HEK293T (cell line): ENCODE measurements at regions not wholly inside any gene's neighbourhood (a gene's known extent, or its start where the extent isn't known, plus 50 kb on each side); places are given as distances from the start of the nearest gene placed in this dataset.

Experiments
- CTCF ChIA-PET: fragments of 350-600 bp; formaldehyde crosslinking; extraction: SDS; loops from one replicate; lab custom pipeline; 2021; ENCODE audit warnings: antibody characterized with exemption, inconsistent platforms; lab: Yijun Ruan, JAX
- POLR2A ChIA-PET: fragments of 350-600 bp; formaldehyde crosslinking; extraction: SDS; loops from one replicate; lab custom pipeline; 2020; ENCODE audit warnings: antibody characterized with exemption, inconsistent platforms; lab: Yijun Ruan, JAX
- DNase-seq: peaks from one replicate; pipeline ENCODE4 v3.0.0; 2012; ENCODE audit warnings: mixed read lengths; ENCODE audit errors: extremely low spot score
- ARNT ChIP-seq: fragments of 450-650 bp; IDR thresholded peaks from 2 replicates; pipeline ENCODE4 v1.6.1; 2017; ENCODE audit warnings: mild to moderate bottlenecking
- BHLHE40 ChIP-seq: fragments of 450-650 bp; IDR thresholded peaks from 2 replicates; pipeline ENCODE4 v1.6.1; 2016; ENCODE audit warnings: mild to moderate bottlenecking, moderate library complexity, borderline replicate concordance
- CTBP1 ChIP-seq: fragments of 450-650 bp; IDR thresholded peaks from 2 replicates; pipeline ENCODE4 v1.6.1; 2016; ENCODE audit warnings: borderline replicate concordance
- ELF4 ChIP-seq: fragments of 450-650 bp; IDR thresholded peaks from 2 replicates; pipeline ENCODE4 v1.6.1; 2017; ENCODE audit warnings: antibody characterized with exemption
- FOXA1 ChIP-seq: fragments of 450-650 bp; IDR thresholded peaks from 2 replicates; pipeline ENCODE4 v1.6.1; 2016; ENCODE audit warnings: mild to moderate bottlenecking
- FOXK2 ChIP-seq: fragments of 450-650 bp; IDR thresholded peaks from 2 replicates; pipeline ENCODE4 v1.6.1; 2016; ENCODE audit warnings: mild to moderate bottlenecking
- FOXM1 ChIP-seq: fragments of 450-650 bp; IDR thresholded peaks from 2 replicates; pipeline ENCODE4 v1.6.1; 2017; ENCODE audit warnings: mild to moderate bottlenecking, borderline replicate concordance
- HDGF ChIP-seq: fragments of 450-650 bp; IDR thresholded peaks from 2 replicates; pipeline ENCODE4 v1.6.1; 2017; ENCODE audit warnings: antibody characterized with exemption, borderline replicate concordance
- L3MBTL2 ChIP-seq: fragments of 450-650 bp; conservative IDR thresholded peaks from 2 replicates; pipeline ENCODE4 v1.6.1; 2016; ENCODE audit warnings: mild to moderate bottlenecking
- LEF1 ChIP-seq: fragments of 450-650 bp; IDR thresholded peaks from 2 replicates; pipeline ENCODE4 v1.6.1; 2017; ENCODE audit warnings: mild to moderate bottlenecking, borderline replicate concordance
- NFRKB ChIP-seq: fragments of 450-650 bp; IDR thresholded peaks from 2 replicates; pipeline ENCODE4 v1.6.1; 2016; ENCODE audit warnings: mild to moderate bottlenecking, moderate library complexity
- SP1 ChIP-seq: fragments of 450-650 bp; IDR thresholded peaks from 2 replicates; pipeline ENCODE4 v1.6.1; 2017
- SUZ12 ChIP-seq: fragments of 450-650 bp; IDR thresholded peaks from 2 replicates; pipeline ENCODE4 v1.6.1; 2016; ENCODE audit warnings: mild to moderate bottlenecking
- TARDBP ChIP-seq: fragments of 450-650 bp; IDR thresholded peaks from 2 replicates; pipeline ENCODE4 v1.6.1; 2016
- ZNF384 ChIP-seq: fragments of 450-650 bp; IDR thresholded peaks from 2 replicates; pipeline ENCODE4 v1.6.1; 2016
- TF ChIP-seq, protein P1 (sequence below): fragments of 450-650 bp; IDR thresholded peaks from 2 replicates; pipeline ENCODE4 v1.6.1; 2016

DNA sequence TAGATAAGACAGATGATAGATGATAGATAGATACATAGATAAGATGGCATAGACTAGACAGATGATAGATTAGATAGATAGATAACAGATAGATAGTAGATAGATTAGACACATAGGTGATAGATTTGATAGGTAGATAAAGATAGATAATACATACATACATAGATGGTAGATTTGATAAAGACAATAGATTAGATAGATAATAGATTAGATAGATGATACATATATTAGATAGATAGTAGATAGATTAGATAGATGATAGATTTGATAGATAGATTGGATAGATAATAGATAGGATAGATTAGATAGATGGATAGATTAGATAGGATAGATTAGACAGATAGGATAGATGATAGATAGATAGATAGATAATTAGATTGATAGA lies 327.6 kb downstream of the BRD1 start:
- no peak for DNase-seq

DNA sequence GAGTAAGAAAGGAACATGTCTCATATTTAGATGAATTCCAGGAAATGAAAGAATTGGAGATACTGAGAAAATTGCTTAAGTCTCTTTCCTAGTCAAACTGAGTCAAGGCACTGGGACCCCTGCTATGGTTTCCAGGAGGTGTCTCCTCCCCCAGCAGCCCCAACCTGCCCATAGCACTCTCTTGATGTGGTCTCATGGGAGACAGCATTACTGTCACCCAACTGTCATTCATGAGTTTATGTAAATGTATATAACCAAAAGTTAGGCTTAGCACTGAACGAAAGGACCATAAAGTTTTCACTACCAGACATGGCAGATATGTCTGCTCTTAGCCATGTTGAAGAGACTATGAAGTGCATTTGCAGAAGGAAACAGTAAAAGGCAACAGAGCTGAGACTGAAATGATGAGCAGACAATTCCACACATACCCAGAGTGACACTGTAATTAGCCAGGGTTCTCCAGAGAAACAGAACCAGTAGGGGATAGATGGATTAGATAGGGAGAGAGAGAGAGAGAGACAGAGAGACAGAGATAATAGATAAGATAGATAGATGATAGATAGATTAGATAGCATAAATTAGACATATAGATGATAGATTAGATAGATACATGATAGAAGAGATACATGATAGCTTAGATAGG lies 328.1 kb downstream of the BRD1 start:
- DNase-seq, result no peak
- ChIA-PET CTCF (no interaction called here), POLR2A (no interaction called here)

More for the DNA sequence above, 327.6 kb downstream of the BRD1 start:
- CTCF ChIA-PET, result no interaction called here
- POLR2A ChIA-PET, result no interaction called here
- TF ChIP-seq HDGF (no peak), ARNT (no peak), SP1 (no peak), TARDBP (no peak), LEF1 (no peak), ELF4 (no peak), FOXK2 (no peak), BHLHE40 (no peak), CTBP1 (no peak), L3MBTL2 (no peak), NFRKB (no peak), SUZ12 (no peak), FOXM1 (no peak), ZNF384 (no peak), FOXA1 (no peak)
- TF ChIP-seq, protein P1, sequence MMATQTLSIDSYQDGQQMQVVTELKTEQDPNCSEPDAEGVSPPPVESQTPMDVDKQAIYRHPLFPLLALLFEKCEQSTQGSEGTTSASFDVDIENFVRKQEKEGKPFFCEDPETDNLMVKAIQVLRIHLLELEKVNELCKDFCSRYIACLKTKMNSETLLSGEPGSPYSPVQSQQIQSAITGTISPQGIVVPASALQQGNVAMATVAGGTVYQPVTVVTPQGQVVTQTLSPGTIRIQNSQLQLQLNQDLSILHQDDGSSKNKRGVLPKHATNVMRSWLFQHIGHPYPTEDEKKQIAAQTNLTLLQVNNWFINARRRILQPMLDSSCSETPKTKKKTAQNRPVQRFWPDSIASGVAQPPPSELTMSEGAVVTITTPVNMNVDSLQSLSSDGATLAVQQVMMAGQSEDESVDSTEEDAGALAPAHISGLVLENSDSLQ, result no peak

DNA sequence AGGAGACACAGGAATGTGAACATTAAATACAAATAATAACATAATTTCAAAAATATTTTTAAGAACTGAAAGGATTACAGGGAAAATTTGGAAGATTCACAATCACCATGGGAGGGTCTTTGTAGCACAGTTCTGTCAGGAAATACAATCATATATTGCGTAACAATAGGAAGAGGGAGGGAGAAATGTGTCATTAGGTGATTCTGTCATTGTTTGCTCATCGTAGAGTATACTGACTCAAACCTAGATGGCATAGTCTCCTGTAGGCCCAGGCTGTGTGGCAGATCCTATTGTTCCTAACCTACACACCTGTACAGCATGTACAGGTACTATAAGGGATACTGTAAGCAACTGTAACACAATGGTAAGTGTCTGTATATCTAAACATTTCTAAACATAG lies 330.4 kb downstream of the BRD1 start:
- TF ChIP-seq FOXA1 (no peak), FOXM1 (no peak), HDGF (no peak), ZNF384 (no peak), TARDBP (no peak), SUZ12 (no peak), CTBP1 (no peak), BHLHE40 (no peak), L3MBTL2 (no peak), LEF1 (no peak), ARNT (no peak), FOXK2 (no peak)
- TF ChIP-seq, protein P1, result no peak
- ChIA-PET POLR2A (no interaction called here), CTCF (no interaction called here)
- DNase-seq, result no peak

More for the DNA sequence above, 328.1 kb downstream of the BRD1 start:
- TF ChIP-seq CTBP1, result no peak
- no peak for TF ChIP-seq FOXA1
- no peak for TF ChIP-seq BHLHE40
- TF ChIP-seq SP1, result no peak
- TF ChIP-seq FOXM1, result no peak
- no peak for TF ChIP-seq ARNT
- no peak for TF ChIP-seq ZNF384
- TF ChIP-seq NFRKB, result no peak
- no peak for TF ChIP-seq HDGF
- TF ChIP-seq LEF1, result no peak
- no peak for TF ChIP-seq SUZ12
- no peak for TF ChIP-seq TARDBP

DNA sequence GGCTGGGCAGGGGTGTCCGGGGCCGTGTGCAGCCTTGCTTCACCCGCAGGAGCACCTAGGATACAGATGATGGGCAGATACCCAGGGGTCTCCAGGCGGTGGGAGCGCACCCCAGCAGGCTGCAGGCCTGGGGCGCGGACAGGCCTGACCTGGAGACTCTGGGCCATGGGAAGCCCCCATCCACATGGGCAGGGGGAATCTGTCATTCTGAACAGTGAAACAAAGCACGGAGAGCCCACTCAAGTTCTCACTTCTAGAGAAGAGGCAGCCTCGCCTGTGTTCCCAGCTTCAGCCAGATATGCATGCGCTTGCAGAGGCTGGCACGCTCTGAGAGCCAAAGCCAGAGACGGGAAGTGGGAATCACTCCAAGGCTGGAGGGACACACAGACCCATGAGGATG lies 333.1 kb downstream of the BRD1 start:
- ChIA-PET POLR2A (no interaction called here), CTCF (no interaction called here)
- DNase-seq, result no peak
- TF ChIP-seq FOXM1 (no peak), LEF1 (no peak), CTBP1 (no peak), BHLHE40 (no peak), ELF4 (no peak), ZNF384 (no peak), FOXK2 (no peak), HDGF (no peak), TARDBP (no peak), ARNT (no peak)

DNA sequence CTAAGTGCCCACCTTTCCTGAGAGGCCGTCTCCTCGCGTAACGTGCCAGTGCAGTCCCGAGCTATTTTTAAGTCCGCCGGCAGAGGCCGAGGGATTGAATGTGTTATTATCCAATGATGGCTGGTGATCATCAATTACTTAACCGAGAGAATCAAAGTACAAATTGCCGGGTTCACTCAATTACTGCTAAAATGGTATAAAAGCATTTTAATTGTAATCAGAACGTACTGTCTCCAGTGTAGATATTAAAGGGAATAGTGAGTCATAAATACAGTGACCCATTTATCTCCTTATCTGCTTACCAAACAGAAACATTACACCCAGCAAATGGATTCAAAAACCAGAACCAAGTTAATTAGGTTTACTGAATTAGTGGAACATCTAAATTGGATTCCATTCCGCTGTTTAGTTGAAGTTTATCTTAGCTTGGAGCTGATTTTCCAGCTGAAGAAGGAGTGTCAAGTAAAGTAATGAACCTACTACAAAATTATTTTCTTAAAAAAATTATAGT lies 334.9 kb downstream of the BRD1 start:
- ChIA-PET CTCF (no interaction called here), POLR2A (no interaction called here)
- no peak for DNase-seq
- TF ChIP-seq FOXK2 (no peak), SP1 (no peak), L3MBTL2 (no peak), ARNT (no peak), FOXA1 (no peak), HDGF (no peak)

DNA sequence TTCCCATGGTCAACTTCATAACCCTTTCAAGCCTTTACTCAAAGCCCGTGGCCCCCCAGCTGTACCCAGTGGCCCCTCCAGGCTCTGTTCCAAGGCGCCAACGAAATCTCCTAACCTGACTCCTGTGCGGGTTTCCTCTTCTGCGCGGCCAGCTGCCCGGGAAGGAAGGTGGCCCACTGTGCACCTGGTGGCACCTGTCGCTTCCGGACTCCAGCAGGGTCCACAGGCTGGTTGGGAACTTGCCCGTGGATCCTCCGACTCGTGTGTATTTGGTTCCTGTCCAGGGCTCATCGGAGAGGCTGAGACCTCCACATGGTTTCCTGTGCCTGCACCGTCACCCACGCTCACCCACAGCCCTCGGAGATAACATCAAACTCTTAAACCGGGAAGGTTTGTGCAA lies 335.4 kb downstream of the BRD1 start:
- ChIA-PET CTCF (no interaction called here), POLR2A (no interaction called here)
- no peak for TF ChIP-seq HDGF
- TF ChIP-seq ARNT, result no peak
- no peak for TF ChIP-seq ZNF384
- no peak for TF ChIP-seq NFRKB
- TF ChIP-seq FOXA1, result no peak
- TF ChIP-seq, protein P1, result no peak
- no peak for TF ChIP-seq SUZ12
- no peak for TF ChIP-seq CTBP1
- TF ChIP-seq LEF1, result no peak
- TF ChIP-seq BHLHE40, result no peak
- no peak for TF ChIP-seq SP1
- no peak for TF ChIP-seq FOXK2
- TF ChIP-seq FOXM1, result no peak
- DNase-seq, result no peak
